Panc1 (cell line): ENCODE measurements at regions not wholly inside any gene's neighbourhood (a gene's known extent, or its start where the extent isn't known, plus 50 kb on each side); places are given as distances from the start of the nearest gene placed in this dataset.

Experiments
- ATAC-seq: fragments of 200-7000 bp; cut with Tn5 transposase; 2 replicates; pipeline ENCODE4 v1.9.1; 2020; ENCODE audit warnings: mild to moderate bottlenecking, moderate library complexity
- BruUV-seq: library from RNA; stranded (reverse); fragments of 400-500 nt; replicated peaks from 2 replicates; lab custom pipeline; 2021; lab: Mats Ljungman, UMichigan
- CTCF ChIA-PET: fragments of 300-600 bp; sonication (Branson Sonifier 250); formaldehyde crosslinking; loops from one replicate; lab custom pipeline; 2022; ENCODE audit warnings: antibody characterized with exemption; lab: Charles Lee
- POLR2A ChIA-PET: fragments of 300-600 bp; sonication (Branson Sonifier 250); formaldehyde crosslinking; loops from one replicate; lab custom pipeline; 2022; ENCODE audit warnings: antibody characterized with exemption; lab: Charles Lee
- DNase-seq: peaks from one replicate; pipeline ENCODE4 v3.0.0-alpha.2; 2010; ENCODE audit warnings: low read depth, low spot score
- H3K27ac ChIP-seq: 2 replicates; pipeline ENCODE4 v1.5.1; 2011; ENCODE audit warnings: mild to moderate bottlenecking, low read length, inconsistent platforms
- H3K27me3 ChIP-seq: fragments of 200-500 bp; sonication (Bioruptor generic); 2 replicates; pipeline ENCODE4 v1.6.0; 2014; ENCODE audit warnings: low read length, inconsistent platforms; ENCODE audit not compliant: control insufficient read depth, insufficient read depth
- H3K36me3 ChIP-seq: fragments of 200-500 bp; sonication (Bioruptor generic); 2 replicates; pipeline ENCODE4 v1.5.1; 2014; ENCODE audit warnings: inconsistent platforms, mild to moderate bottlenecking, low read length, moderate library complexity; ENCODE audit not compliant: control insufficient read depth, insufficient read depth
- H3K4me1 ChIP-seq: 2 replicates; pipeline ENCODE4 v1.5.1; 2011; ENCODE audit warnings: inconsistent platforms, mild to moderate bottlenecking, low read length, moderate library complexity; ENCODE audit not compliant: control insufficient read depth, insufficient read depth
- H3K4me3 ChIP-seq, 2 experiments: 2 replicates each; pipeline ENCODE4 v1.5.1; 2011 to 2012; ENCODE audit warnings: low read depth in 2 of 2, low read length in 2 of 2, mild to moderate bottlenecking in 2 of 2, inconsistent platforms in 1 of 2, moderate library complexity in 1 of 2
- H3K9me3 ChIP-seq: fragments of 200-500 bp; sonication (Bioruptor generic); 2 replicates; pipeline ENCODE4 v1.5.1; 2014; ENCODE audit warnings: low read depth, mild to moderate bottlenecking, inconsistent platforms, low read length, moderate library complexity; ENCODE audit not compliant: control insufficient read depth, insufficient read depth
- POLR2AphosphoS5 ChIP-seq: IDR thresholded peaks from 2 replicates; pipeline ENCODE4 v1.6.1; 2012; ENCODE audit warnings: mild to moderate bottlenecking, low read depth, low read length, moderate library complexity
- SIN3A ChIP-seq: IDR thresholded peaks from 2 replicates; pipeline ENCODE4 v1.6.1; 2012; ENCODE audit warnings: low read depth, mild to moderate bottlenecking, low read length, moderate library complexity, borderline replicate concordance; ENCODE audit not compliant: insufficient read depth
- TCF7L2 ChIP-seq: IDR thresholded peaks from 2 replicates; pipeline ENCODE4 v1.6.1; 2011; ENCODE audit warnings: mild to moderate bottlenecking, low read depth, low read length, inconsistent platforms
- in situ Hi-C: cut with HindIII; loops from 2 replicates; pipeline ENCODE4 v1.10.0; 2016; ENCODE audit warnings: low sequenced_read_pairs, low pct_unique_long_range_greater_than_20kb
- intact Hi-C: fragments of 100-400 bp; cut with micrococcal nuclease; formaldehyde crosslinking; loops from one replicate; pipeline ENCODE4 v1.10.0; 2022; ENCODE audit not compliant: unreplicated experiment
- TF ChIP-seq, protein P1 (sequence below): fragments of 450-650 bp; IDR thresholded peaks from 2 replicates; pipeline ENCODE4 v1.5.1; 2017; ENCODE audit warnings: mild to moderate bottlenecking
- TF ChIP-seq, protein P2 (sequence below), 2 experiments: IDR thresholded peaks; 2 replicates each; pipeline ENCODE4 v1.6.1; 2011 to 2012; ENCODE audit warnings: low read depth in 2 of 2, control low read depth in 1 of 2, low read length in 1 of 2, mild to moderate bottlenecking in 1 of 2, moderate library complexity in 1 of 2; ENCODE audit not compliant: insufficient read depth in 1 of 2

DNA sequence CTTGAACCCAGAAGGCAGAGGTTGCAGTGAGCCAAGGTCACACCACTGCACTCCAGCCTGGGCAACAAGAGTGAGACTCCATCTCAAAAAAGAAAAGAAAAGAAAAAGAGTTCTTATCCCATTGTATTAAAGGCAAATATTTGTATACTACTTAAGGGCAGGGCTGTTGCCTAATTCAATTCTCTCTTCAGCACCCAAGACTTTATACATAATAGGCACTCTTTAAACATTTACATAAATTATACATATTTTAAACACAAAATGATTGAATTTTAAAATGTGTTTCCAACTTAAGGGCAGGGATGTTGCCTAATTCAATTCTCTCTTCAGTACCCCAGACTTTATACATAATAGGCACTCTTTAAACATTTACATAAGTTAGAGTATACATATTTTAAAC lies 424.3 kb upstream of the ARID1B start:
- BruUV-seq = no TSS peak
- Histone ChIP-seq H3K9me3 (no peaks in the 10 kb centered on the region), H3K27ac (no peak overlapping the region), H3K4me3 (no peak overlapping the region), H3K36me3 (no peaks in the 10 kb centered on the region), H3K27me3 (no peaks in the 10 kb centered on the region), H3K4me1 (no peaks in the 10 kb centered on the region)
- no peak for DNase-seq
- in situ Hi-C loops = no loop called here
- intact Hi-C loops = no loop called here
- ChIA-PET CTCF (no interaction called here), POLR2A (no interaction called here)
- ATAC-seq = no peak
- TF ChIP-seq POLR2AphosphoS5 (no peak), TCF7L2 (no peak), SIN3A (no peak)
- TF ChIP-seq, protein P1, sequence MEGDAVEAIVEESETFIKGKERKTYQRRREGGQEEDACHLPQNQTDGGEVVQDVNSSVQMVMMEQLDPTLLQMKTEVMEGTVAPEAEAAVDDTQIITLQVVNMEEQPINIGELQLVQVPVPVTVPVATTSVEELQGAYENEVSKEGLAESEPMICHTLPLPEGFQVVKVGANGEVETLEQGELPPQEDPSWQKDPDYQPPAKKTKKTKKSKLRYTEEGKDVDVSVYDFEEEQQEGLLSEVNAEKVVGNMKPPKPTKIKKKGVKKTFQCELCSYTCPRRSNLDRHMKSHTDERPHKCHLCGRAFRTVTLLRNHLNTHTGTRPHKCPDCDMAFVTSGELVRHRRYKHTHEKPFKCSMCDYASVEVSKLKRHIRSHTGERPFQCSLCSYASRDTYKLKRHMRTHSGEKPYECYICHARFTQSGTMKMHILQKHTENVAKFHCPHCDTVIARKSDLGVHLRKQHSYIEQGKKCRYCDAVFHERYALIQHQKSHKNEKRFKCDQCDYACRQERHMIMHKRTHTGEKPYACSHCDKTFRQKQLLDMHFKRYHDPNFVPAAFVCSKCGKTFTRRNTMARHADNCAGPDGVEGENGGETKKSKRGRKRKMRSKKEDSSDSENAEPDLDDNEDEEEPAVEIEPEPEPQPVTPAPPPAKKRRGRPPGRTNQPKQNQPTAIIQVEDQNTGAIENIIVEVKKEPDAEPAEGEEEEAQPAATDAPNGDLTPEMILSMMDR = no peak
- TF ChIP-seq, protein P2, sequence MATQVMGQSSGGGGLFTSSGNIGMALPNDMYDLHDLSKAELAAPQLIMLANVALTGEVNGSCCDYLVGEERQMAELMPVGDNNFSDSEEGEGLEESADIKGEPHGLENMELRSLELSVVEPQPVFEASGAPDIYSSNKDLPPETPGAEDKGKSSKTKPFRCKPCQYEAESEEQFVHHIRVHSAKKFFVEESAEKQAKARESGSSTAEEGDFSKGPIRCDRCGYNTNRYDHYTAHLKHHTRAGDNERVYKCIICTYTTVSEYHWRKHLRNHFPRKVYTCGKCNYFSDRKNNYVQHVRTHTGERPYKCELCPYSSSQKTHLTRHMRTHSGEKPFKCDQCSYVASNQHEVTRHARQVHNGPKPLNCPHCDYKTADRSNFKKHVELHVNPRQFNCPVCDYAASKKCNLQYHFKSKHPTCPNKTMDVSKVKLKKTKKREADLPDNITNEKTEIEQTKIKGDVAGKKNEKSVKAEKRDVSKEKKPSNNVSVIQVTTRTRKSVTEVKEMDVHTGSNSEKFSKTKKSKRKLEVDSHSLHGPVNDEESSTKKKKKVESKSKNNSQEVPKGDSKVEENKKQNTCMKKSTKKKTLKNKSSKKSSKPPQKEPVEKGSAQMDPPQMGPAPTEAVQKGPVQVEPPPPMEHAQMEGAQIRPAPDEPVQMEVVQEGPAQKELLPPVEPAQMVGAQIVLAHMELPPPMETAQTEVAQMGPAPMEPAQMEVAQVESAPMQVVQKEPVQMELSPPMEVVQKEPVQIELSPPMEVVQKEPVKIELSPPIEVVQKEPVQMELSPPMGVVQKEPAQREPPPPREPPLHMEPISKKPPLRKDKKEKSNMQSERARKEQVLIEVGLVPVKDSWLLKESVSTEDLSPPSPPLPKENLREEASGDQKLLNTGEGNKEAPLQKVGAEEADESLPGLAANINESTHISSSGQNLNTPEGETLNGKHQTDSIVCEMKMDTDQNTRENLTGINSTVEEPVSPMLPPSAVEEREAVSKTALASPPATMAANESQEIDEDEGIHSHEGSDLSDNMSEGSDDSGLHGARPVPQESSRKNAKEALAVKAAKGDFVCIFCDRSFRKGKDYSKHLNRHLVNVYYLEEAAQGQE (IDR thresholded peaks at IDR 0.05; ENCODE audit: insufficient read depth in 1 of 2, low read depth in 2 of 2, low read length in 1 of 2) = no peak

DNA sequence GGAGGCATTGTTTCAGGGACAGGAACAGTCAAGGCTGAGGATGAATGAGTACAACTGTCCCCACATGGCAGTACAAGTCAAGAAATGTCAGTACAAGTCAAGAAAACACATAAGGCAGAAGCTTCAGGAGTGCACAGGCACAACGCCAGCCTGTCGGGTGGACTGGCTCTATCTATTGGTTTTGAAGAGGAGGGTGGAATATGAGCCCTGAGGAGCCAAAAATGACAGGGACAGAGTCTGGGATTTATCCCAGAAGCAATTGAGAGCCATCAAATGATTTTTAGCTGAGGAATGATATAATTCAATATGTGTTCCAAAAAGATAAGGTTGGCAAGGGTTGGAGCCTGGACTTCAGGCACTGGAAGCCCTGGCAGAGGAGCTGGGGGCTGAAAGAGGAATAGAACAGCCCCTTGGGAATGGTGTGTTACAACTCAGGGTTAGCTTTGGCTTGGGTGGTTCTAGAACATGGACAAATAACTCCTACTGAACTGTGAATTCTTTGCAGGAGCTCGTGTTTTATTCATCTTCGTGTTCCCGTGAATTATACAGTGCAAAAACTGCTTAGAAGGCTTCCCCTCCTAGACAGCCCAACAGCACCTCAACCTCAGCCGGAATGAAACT lies 425.7 kb upstream of the ARID1B start:
- no TSS peak for BruUV-seq
- Histone ChIP-seq H3K27ac (no peak overlapping the region; the same call in 1 of the 2 replicates), H3K4me3 (no peak overlapping the region), H3K27me3 (no peaks in the 10 kb centered on the region), H3K9me3 (no peaks in the 10 kb centered on the region), H3K36me3 (no peaks in the 10 kb centered on the region), H3K4me1 (no peaks in the 10 kb centered on the region)
- intact Hi-C loops (no loop called here), in situ Hi-C loops (no loop called here)
- CTCF ChIA-PET = no interaction called here
- ATAC-seq (no peak), DNase-seq (no peak)
- POLR2A ChIA-PET = no interaction called here
- TF ChIP-seq, protein P1 = no peak
- TF ChIP-seq, protein P2 (IDR thresholded peaks at IDR 0.05; ENCODE audit: insufficient read depth in 1 of 2, low read depth in 2 of 2, low read length in 1 of 2) = no peak
- TF ChIP-seq TCF7L2 = no peak
- no peak for TF ChIP-seq SIN3A
- TF ChIP-seq POLR2AphosphoS5 = no peak
